GM23248 (cell line): ENCODE measurements at regions not wholly inside any gene's neighbourhood (a gene's known extent, or its start where the extent isn't known, plus 50 kb on each side); places are given as distances from the start of the nearest gene placed in this dataset.

Experiments
- DNase-seq: peaks from one replicate; pipeline ENCODE4 v3.0.0-alpha.2; 2015
- H2AFZ ChIP-seq: fragments of 200-600 bp; sonication (generic); 2 replicates; pipeline ENCODE4 v1.6.1; 2016; ENCODE audit warnings: antibody characterized with exemption
- H3F3A ChIP-seq: fragments of 200-600 bp; sonication (generic); 2 replicates; pipeline ENCODE4 v1.6.1; 2016; ENCODE audit warnings: mild to moderate bottlenecking, antibody characterized with exemption, mixed run types; ENCODE audit not compliant: insufficient read depth
- H3K27ac ChIP-seq: fragments of 200-600 bp; sonication (generic); 2 replicates; pipeline ENCODE4 v1.5.1; 2016; ENCODE audit warnings: mild to moderate bottlenecking
- H3K27me3 ChIP-seq: fragments of 200-600 bp; sonication (generic); replicated peaks from 2 replicates; pipeline ENCODE4 v1.6.1; 2016; ENCODE audit warnings: mild to moderate bottlenecking; ENCODE audit not compliant: insufficient read depth
- H3K36me3 ChIP-seq: fragments of 200-600 bp; sonication (generic); 2 replicates; pipeline ENCODE4 v1.6.1; 2016; ENCODE audit warnings: low read depth, mild to moderate bottlenecking
- H3K4me1 ChIP-seq: fragments of 200-600 bp; sonication (generic); 2 replicates; pipeline ENCODE4 v1.6.1; 2016; ENCODE audit warnings: mild to moderate bottlenecking; ENCODE audit not compliant: insufficient read depth
- H3K4me2 ChIP-seq: fragments of 200-600 bp; sonication (generic); one replicate; pipeline ENCODE4 v1.6.1; 2016; ENCODE audit warnings: mild to moderate bottlenecking; ENCODE audit not compliant: unreplicated experiment
- H3K4me3 ChIP-seq: fragments of 200-600 bp; sonication (generic); 2 replicates; pipeline ENCODE4 v1.5.1; 2016; ENCODE audit warnings: mild to moderate bottlenecking
- H3K79me2 ChIP-seq: fragments of 200-600 bp; sonication (generic); 2 replicates; pipeline ENCODE4 v1.6.1; 2016; ENCODE audit warnings: mild to moderate bottlenecking; ENCODE audit not compliant: insufficient read depth
- H3K9ac ChIP-seq: fragments of 200-600 bp; sonication (generic); 2 replicates; pipeline ENCODE4 v1.6.1; 2016; ENCODE audit warnings: mild to moderate bottlenecking
- H3K9me2 ChIP-seq: fragments of 200-600 bp; sonication (generic); 2 replicates; pipeline ENCODE4 v1.6.1; 2016; ENCODE audit warnings: mixed run types, mild to moderate bottlenecking, moderate library complexity; ENCODE audit not compliant: insufficient read depth
- H3K9me3 ChIP-seq: fragments of 200-600 bp; sonication (generic); one replicate; pipeline ENCODE4 v1.6.1; 2017; ENCODE audit warnings: low read depth
- H4K20me1 ChIP-seq: fragments of 200-600 bp; sonication (generic); 2 replicates; pipeline ENCODE4 v1.6.0; 2016; ENCODE audit not compliant: insufficient read depth
- EZH2 ChIP-seq: fragments of 200-600 bp; sonication (generic); IDR thresholded peaks from 2 replicates; pipeline ENCODE4 v1.6.1; 2018; ENCODE audit warnings: antibody characterized with exemption, mild to moderate bottlenecking; ENCODE audit not compliant: insufficient read depth, poor library complexity, severe bottlenecking
- EZH2phosphoT487 ChIP-seq: fragments of 200-600 bp; sonication (generic); IDR thresholded peaks from 2 replicates; pipeline ENCODE4 v1.6.1; 2018; ENCODE audit warnings: antibody characterized with exemption, moderate library complexity, mild to moderate bottlenecking, low read depth; ENCODE audit not compliant: insufficient read depth
- WGBS, 2 experiments: methylation state at CpG; one replicate each; pipeline ENCODE4 v1.1.6; 2015 to 2017; ENCODE audit warnings: low lambda C conversion rate in 2 of 2, low coverage in 1 of 2; ENCODE audit errors: missing lambda C conversion rate in 2 of 2; 5-methylcytosine and 5-hydroxymethylcytosine counted together
- in situ Hi-C: fragments of 300-500 bp; cut with MboI; formaldehyde crosslinking; loops from 2 replicates; pipeline ENCODE4 v1.15.0; 2020

DNA sequence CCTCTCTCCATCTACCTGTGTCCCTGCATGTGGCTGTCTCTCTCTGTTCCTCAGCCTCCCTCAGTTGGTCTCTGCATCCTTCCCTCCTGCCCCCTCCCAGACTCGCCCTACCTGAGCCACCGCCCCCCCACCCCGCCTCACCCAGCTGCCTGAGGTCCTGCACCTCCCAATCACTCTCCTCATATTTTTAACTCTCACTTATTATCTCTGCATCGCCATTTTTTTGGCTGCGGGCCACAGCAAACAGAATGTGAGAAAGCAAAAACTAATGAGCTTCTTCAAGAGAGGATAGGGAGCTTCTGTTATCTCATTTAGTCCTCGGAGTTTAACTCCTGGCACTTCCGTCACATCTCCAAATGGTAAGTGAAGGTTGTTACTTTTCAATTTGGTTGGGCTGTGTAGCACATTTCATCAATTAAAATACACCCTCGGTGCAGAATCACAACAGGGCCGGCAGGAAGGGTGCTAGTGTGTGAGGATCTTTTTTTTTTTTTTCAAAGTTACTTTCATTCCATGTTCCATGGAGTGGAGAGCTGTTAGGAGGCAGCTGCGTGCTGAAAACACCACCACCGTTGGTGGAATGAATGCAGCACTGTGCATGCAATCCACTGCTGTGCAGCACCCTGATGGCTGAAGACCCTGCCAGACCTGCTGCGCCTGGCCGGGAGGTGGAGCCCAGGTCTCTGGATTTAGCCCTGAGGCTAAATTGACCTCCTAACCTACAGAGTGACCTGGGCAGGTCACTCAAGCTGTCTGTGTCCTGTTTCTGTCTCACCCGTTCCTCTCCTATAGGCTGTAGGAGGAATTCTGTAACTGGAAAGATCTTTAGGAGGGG lies 157.2 kb upstream of the NFIA start:
- in situ Hi-C loops: no loop called here
- no peaks in the 10 kb centered on the region for H4K20me1 ChIP-seq
- 60 to 64% methylated on average over 14 of the region's 14 CpGs for WGBS, 2 experiments

DNA sequence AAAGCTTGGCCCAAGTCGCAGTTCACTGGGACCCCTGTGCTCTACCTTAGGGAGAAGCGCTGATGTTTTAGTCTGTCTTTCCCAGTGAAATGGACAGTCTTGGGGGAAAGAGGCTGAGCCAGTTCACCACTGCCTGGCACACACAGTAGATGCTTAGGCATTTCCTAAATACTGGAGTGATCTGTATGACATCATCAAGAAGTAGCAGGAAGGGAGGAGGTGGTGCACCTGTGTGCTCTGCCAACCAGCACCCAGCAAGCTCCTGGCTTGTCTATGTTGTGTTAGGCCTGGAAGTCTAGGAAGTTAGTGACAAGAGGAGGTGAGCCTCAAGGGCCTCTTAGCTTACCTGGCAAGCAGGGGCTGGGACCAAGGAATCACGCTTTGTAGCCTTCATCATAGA lies 158.2 kb upstream of the NFIA start:
- no peak overlapping the region for H3K4me3 ChIP-seq
- no peak overlapping the region for H3K9ac ChIP-seq
- no peak overlapping the region for H3K27ac ChIP-seq
- H3K27me3 ChIP-seq: no peaks in the 10 kb centered on the region
- no peaks in the 10 kb centered on the region for H3F3A ChIP-seq
- no peaks in the 10 kb centered on the region for H3K9me3 ChIP-seq
- H4K20me1 ChIP-seq: no peaks in the 10 kb centered on the region
- no peaks in the 10 kb centered on the region for H3K79me2 ChIP-seq
- TF ChIP-seq EZH2phosphoT487 (no peak), EZH2 (no peak)
- in situ Hi-C loops: no loop called here
- H3K9me2 ChIP-seq: no peaks in the 10 kb centered on the region
- no peak overlapping the region for H3K4me2 ChIP-seq
- H2AFZ ChIP-seq: no peak overlapping the region
- no peak for DNase-seq
- no peaks in the 10 kb centered on the region for H3K4me1 ChIP-seq
- WGBS, 2 experiments: 91 to 95% methylated on average over 3 of the region's 3 CpGs
- H3K36me3 ChIP-seq: no peaks in the 10 kb centered on the region

More for the DNA sequence above, 157.2 kb upstream of the NFIA start:
- H3K79me2 ChIP-seq: no peaks in the 10 kb centered on the region
- H3K9me2 ChIP-seq: no peaks in the 10 kb centered on the region
- no peak overlapping the region for H2AFZ ChIP-seq
- H3K36me3 ChIP-seq: no peaks in the 10 kb centered on the region
- no peaks in the 10 kb centered on the region for H3F3A ChIP-seq
- no peak for TF ChIP-seq EZH2phosphoT487
- TF ChIP-seq EZH2: no peak
- no peak overlapping the region for H3K4me3 ChIP-seq
- no peak overlapping the region for H3K4me2 ChIP-seq
- no peaks in the 10 kb centered on the region; the same call in 1 of the 2 replicates for H3K27me3 ChIP-seq
- no peak for DNase-seq
- H3K9me3 ChIP-seq: no peaks in the 10 kb centered on the region
- H3K9ac ChIP-seq: no peak overlapping the region
- H3K4me1 ChIP-seq: no peaks in the 10 kb centered on the region
- no peak overlapping the region for H3K27ac ChIP-seq

DNA sequence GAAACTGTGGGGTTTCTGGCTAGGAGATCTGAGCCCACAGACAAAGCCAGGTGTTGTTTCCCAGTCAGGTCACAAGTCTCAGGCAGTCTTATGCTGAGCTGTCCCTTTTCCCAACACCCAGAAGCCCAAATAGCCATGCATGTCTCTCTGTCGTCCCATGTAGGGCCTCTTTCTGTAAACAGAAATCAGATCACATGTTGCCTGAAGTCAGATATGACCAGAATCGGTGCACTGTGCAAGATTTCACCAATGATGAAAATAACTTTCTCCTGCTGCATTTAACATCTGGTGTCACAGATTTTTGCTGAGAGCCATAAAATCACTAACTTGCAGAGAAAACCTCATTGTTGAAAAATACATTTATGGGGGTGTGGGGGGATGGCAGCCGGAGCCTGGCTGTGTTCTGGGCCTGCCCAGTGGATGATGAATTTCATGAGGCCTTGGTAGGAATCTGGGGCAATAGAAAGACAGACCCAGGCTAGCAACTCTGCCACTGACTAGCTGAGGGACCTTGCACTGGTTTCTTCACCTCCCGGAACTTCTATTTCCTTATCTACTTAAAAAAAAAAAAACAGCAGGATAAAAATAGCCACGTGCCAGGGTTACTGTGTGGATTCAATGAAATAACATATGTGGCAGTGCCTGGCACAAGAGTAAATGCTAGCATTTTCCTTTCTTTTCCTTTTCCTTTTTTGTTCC lies 158.8 kb upstream of the NFIA start:
- H2AFZ ChIP-seq: no peak overlapping the region
- no peaks in the 10 kb centered on the region for H3K9me3 ChIP-seq
- 39 to 41% methylated on average over 5 of the region's 5 CpGs for WGBS, 2 experiments
- no peak overlapping the region for H3K27ac ChIP-seq
- H4K20me1 ChIP-seq: no peaks in the 10 kb centered on the region
- no peaks in the 10 kb centered on the region for H3K4me1 ChIP-seq
- H3K27me3 ChIP-seq: no peaks in the 10 kb centered on the region
- no peaks in the 10 kb centered on the region for H3K9me2 ChIP-seq
- no peak for TF ChIP-seq EZH2phosphoT487
- TF ChIP-seq EZH2: no peak
- H3K36me3 ChIP-seq: no peaks in the 10 kb centered on the region
- no peaks in the 10 kb centered on the region for H3F3A ChIP-seq
- no peak overlapping the region for H3K4me2 ChIP-seq
- H3K4me3 ChIP-seq: no peak overlapping the region
- no peak overlapping the region for H3K9ac ChIP-seq
- DNase-seq: no peak
- in situ Hi-C loops: no loop called here
- no peaks in the 10 kb centered on the region for H3K79me2 ChIP-seq

DNA sequence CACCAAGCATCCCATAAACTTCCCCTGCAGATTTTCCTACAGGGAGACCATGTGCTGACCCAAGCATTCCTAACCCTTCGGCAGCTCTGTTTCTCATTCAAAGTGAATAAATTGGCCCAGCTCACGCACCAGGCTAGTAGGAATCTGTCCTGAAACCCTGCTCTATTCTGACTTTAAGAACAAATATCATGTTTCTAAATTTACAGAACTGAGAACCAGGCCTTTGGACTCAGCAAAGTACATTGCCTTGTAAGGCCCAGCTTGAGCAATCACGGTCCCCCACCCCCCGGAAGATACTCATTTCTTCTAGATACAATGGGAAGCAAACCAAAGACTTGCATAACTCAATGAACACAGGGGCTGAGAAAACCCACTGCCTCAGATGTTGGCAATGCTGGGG lies 160.1 kb upstream of the NFIA start:
- no peaks in the 10 kb centered on the region for H3K79me2 ChIP-seq
- no peak overlapping the region for H3K9ac ChIP-seq
- no peak overlapping the region for H3K4me2 ChIP-seq
- no peaks in the 10 kb centered on the region for H3K9me3 ChIP-seq
- no peak overlapping the region for H3K4me3 ChIP-seq
- DNase-seq: no peak
- no peaks in the 10 kb centered on the region for H3K9me2 ChIP-seq
- TF ChIP-seq EZH2phosphoT487: no peak
- TF ChIP-seq EZH2: no peak
- WGBS, 2 experiments: 28 to 30% methylated on average over 4 of the region's 4 CpGs
- H3K27me3 ChIP-seq: no peaks in the 10 kb centered on the region
- in situ Hi-C loops: no loop called here
- no peak overlapping the region for H2AFZ ChIP-seq
- H4K20me1 ChIP-seq: no peaks in the 10 kb centered on the region
- H3K4me1 ChIP-seq: no peaks in the 10 kb centered on the region
- H3K36me3 ChIP-seq: no peaks in the 10 kb centered on the region
- no peaks in the 10 kb centered on the region for H3F3A ChIP-seq
- H3K27ac ChIP-seq: no peak overlapping the region
